ENCODE measurements at regions not wholly inside any gene's neighbourhood (a gene's known extent, or its start where the extent isn't known, plus 50 kb on each side); places are given as distances from the start of the nearest gene placed in this dataset.

GRCh38 chr5:89396278-89396954 is 513.4 kb upstream of the MEF2C start:
- no peaks in the 10 kb centered on the region for H3K27me3 ChIP-seq
- no peak for TF ChIP-seq Cebpa-rat (IDR thresholded peaks at IDR 0.05)
- H3K27ac ChIP-seq: peak overlapping the region; percentile 59
- peaks cover 26% of the 10 kb centered on the region for H3K4me1 ChIP-seq
- no peaks in the 10 kb centered on the region for H4K20me1 ChIP-seq
- no peak overlapping the region for H3K4me3 ChIP-seq
- H3K9ac ChIP-seq: no peak overlapping the region
- peak overlapping the region; percentile 67 for H3K4me2 ChIP-seq
- H3K9me3 ChIP-seq: no peaks in the 10 kb centered on the region
- no peaks in the 10 kb centered on the region for H3K36me3 ChIP-seq

GRCh38 chr5:89395111-89395510 is 512.1 kb upstream of the MEF2C start:
- no peaks in the 10 kb centered on the region for H3K36me3 ChIP-seq
- H3K9me3 ChIP-seq: no peaks in the 10 kb centered on the region
- no peak overlapping the region for H3K4me2 ChIP-seq
- no peaks in the 10 kb centered on the region for H3K27me3 ChIP-seq
- H3K4me1 ChIP-seq: peaks cover 26% of the 10 kb centered on the region
- H3K9ac ChIP-seq: no peak overlapping the region
- no peak overlapping the region for H3K27ac ChIP-seq
- H4K20me1 ChIP-seq: no peaks in the 10 kb centered on the region
- no peak for TF ChIP-seq Cebpa-rat (IDR thresholded peaks at IDR 0.05)
- H3K4me3 ChIP-seq: no peak overlapping the region

GRCh38 chr5:89388872-89389271 is 505.9 kb upstream of the MEF2C start:
- H3K4me2 ChIP-seq: no peak overlapping the region
- no peaks in the 10 kb centered on the region for H4K20me1 ChIP-seq
- no peaks in the 10 kb centered on the region for H3K4me1 ChIP-seq
- no peak for TF ChIP-seq Cebpa-rat (IDR thresholded peaks at IDR 0.05)
- no peaks in the 10 kb centered on the region for H3K27me3 ChIP-seq
- no peaks in the 10 kb centered on the region for H3K9me3 ChIP-seq
- no peak overlapping the region for H3K27ac ChIP-seq
- no peak overlapping the region for H3K4me3 ChIP-seq
- H3K36me3 ChIP-seq: no peaks in the 10 kb centered on the region
- H3K9ac ChIP-seq: no peak overlapping the region

GRCh38 chr5:89384391-89384790 is 501.4 kb upstream of the MEF2C start:
- Histone ChIP-seq H3K9ac (no peak overlapping the region), H3K4me1 (no peaks in the 10 kb centered on the region), H3K27ac (no peak overlapping the region), H4K20me1 (no peaks in the 10 kb centered on the region), H3K27me3 (no peaks in the 10 kb centered on the region), H3K4me2 (no peak overlapping the region), H3K9me3 (no peaks in the 10 kb centered on the region), H3K36me3 (no peaks in the 10 kb centered on the region), H3K4me3 (no peak overlapping the region)
- no peak for TF ChIP-seq Cebpa-rat (IDR thresholded peaks at IDR 0.05)

- Histone ChIP-seq H3K4me1 (no peaks in the 10 kb centered on the region), H3K36me3 (no peaks in the 10 kb centered on the region), H3K4me2 (no peak overlapping the region), H3K4me3 (no peak overlapping the region), H4K20me1 (no peaks in the 10 kb centered on the region), H3K27me3 (no peaks in the 10 kb centered on the region), H3K9ac (no peak overlapping the region), H3K9me3 (no peaks in the 10 kb centered on the region), H3K27ac (no peak overlapping the region)
- TF ChIP-seq Cebpa-rat (IDR thresholded peaks at IDR 0.05): no peak
Observed at GRCh38 chr5:89380635-89381034, 497.7 kb upstream of the MEF2C start.

- no peaks in the 10 kb centered on the region for H4K20me1 ChIP-seq
- no peaks in the 10 kb centered on the region for H3K4me1 ChIP-seq
- H3K36me3 ChIP-seq: no peaks in the 10 kb centered on the region
- H3K9ac ChIP-seq: no peak overlapping the region
- H3K4me2 ChIP-seq: no peak overlapping the region
- no peak overlapping the region for H3K4me3 ChIP-seq
- H3K27ac ChIP-seq: no peak overlapping the region
- no peak for TF ChIP-seq Cebpa-rat (IDR thresholded peaks at IDR 0.05)
- H3K9me3 ChIP-seq: no peaks in the 10 kb centered on the region
- H3K27me3 ChIP-seq: no peaks in the 10 kb centered on the region
Observed at GRCh38 chr5:89377767-89378455, 494.9 kb upstream of the MEF2C start.

- H3K4me1 ChIP-seq: no peaks in the 10 kb centered on the region
- H3K27ac ChIP-seq: no peak overlapping the region
- TF ChIP-seq Cebpa-rat (IDR thresholded peaks at IDR 0.05): no peak
- no peak overlapping the region for H3K4me2 ChIP-seq
- no peaks in the 10 kb centered on the region for H3K9me3 ChIP-seq
- no peaks in the 10 kb centered on the region for H4K20me1 ChIP-seq
- no peak overlapping the region for H3K4me3 ChIP-seq
- no peak overlapping the region for H3K9ac ChIP-seq
- H3K36me3 ChIP-seq: no peaks in the 10 kb centered on the region
- no peaks in the 10 kb centered on the region for H3K27me3 ChIP-seq
Observed at GRCh38 chr5:89374818-89375521, 492.0 kb upstream of the MEF2C start.

- TF ChIP-seq Cebpa-rat (IDR thresholded peaks at IDR 0.05): no peak
- H3K4me3 ChIP-seq: no peak overlapping the region
- no peak overlapping the region for H3K27ac ChIP-seq
- no peaks in the 10 kb centered on the region for H3K27me3 ChIP-seq
- no peak overlapping the region for H3K9ac ChIP-seq
- no peaks in the 10 kb centered on the region for H3K36me3 ChIP-seq
- no peaks in the 10 kb centered on the region for H3K4me1 ChIP-seq
- no peak overlapping the region for H3K4me2 ChIP-seq
- no peaks in the 10 kb centered on the region for H4K20me1 ChIP-seq
- H3K9me3 ChIP-seq: no peaks in the 10 kb centered on the region
Observed at GRCh38 chr5:89374144-89374784, 491.3 kb upstream of the MEF2C start.

GRCh38 chr5:89372176-89372575 is 489.2 kb upstream of the MEF2C start:
- H3K27ac ChIP-seq: no peak overlapping the region
- H3K4me3 ChIP-seq: no peak overlapping the region

GRCh38 chr5:89371646-89372045 is 488.7 kb upstream of the MEF2C start:
- no peaks in the 10 kb centered on the region for H3K36me3 ChIP-seq
- H3K27ac ChIP-seq: no peak overlapping the region
- H4K20me1 ChIP-seq: no peaks in the 10 kb centered on the region
- H3K9ac ChIP-seq: no peak overlapping the region
- no peak overlapping the region for H3K4me3 ChIP-seq
- H3K4me1 ChIP-seq: no peaks in the 10 kb centered on the region
- TF ChIP-seq Cebpa-rat (IDR thresholded peaks at IDR 0.05): no peak
- H3K27me3 ChIP-seq: no peaks in the 10 kb centered on the region
- H3K4me2 ChIP-seq: no peak overlapping the region
- H3K9me3 ChIP-seq: no peaks in the 10 kb centered on the region

More at GRCh38 chr5:89372176-89372575, 489.2 kb upstream of the MEF2C start:
- H3K9ac ChIP-seq: no peak overlapping the region
- no peak for TF ChIP-seq Cebpa-rat (IDR thresholded peaks at IDR 0.05)
- H3K9me3 ChIP-seq: no peaks in the 10 kb centered on the region
- no peaks in the 10 kb centered on the region for H3K27me3 ChIP-seq
- no peaks in the 10 kb centered on the region for H3K4me1 ChIP-seq
- H3K36me3 ChIP-seq: no peaks in the 10 kb centered on the region
- no peak overlapping the region for H3K4me2 ChIP-seq
- H4K20me1 ChIP-seq: no peaks in the 10 kb centered on the region
